IMR-90 (cell line): ENCODE measurements at regions not wholly inside any gene's neighbourhood (a gene's known extent, or its start where the extent isn't known, plus 50 kb on each side); places are given as distances from the start of the nearest gene placed in this dataset.
"Not testable (repeated sequence)": the region's sequence is repeated elsewhere in the genome, so short reads cannot be mapped to it uniquely, and the experiment has no call there.

Experiments used
- ATAC-seq: fragments of 200-7000 bp; cut with Tn5 transposase; 2 replicates; pipeline ENCODE4 v1.9.1; 2020; ENCODE audit warnings: low read depth, mild to moderate bottlenecking, moderate library complexity
- BruUV-seq: library from RNA; stranded (reverse); fragments of 400-500 nt; replicated peaks from 2 replicates; lab custom pipeline; 2021; lab: Mats Ljungman, UMichigan
- CTCF ChIA-PET: fragments of 300-600 bp; formaldehyde crosslinking; extraction: SDS; loops from one replicate; lab custom pipeline; 2021; ENCODE audit warnings: antibody characterized with exemption; lab: Yijun Ruan, JAX
- POLR2A ChIA-PET: fragments of 300-600 bp; sonication (Branson Sonifier 250); formaldehyde crosslinking; loops from one replicate; lab custom pipeline; 2022; ENCODE audit warnings: antibody characterized with exemption; ENCODE audit not compliant: unreplicated experiment; lab: Charles Lee
- DNase-seq: peaks from one replicate; pipeline ENCODE4 v3.0.0; 2013
- H2AFZ ChIP-seq: replicated peaks from 2 replicates; pipeline ENCODE3; 2013; ENCODE audit warnings: low read length, mild to moderate bottlenecking; ENCODE audit not compliant: poor library complexity
- H2AK5ac ChIP-seq: 2 replicates; pipeline ENCODE4 v1.6.1; 2013; ENCODE audit warnings: low read depth, low read length, inconsistent platforms
- H2AK9ac ChIP-seq: replicated peaks from 2 replicates; pipeline ENCODE3; 2013; ENCODE audit warnings: mild to moderate bottlenecking, low read depth, low read length, moderate library complexity; ENCODE audit not compliant: poor library complexity
- H2BK120ac ChIP-seq: 2 replicates; pipeline ENCODE4 v1.6.1; 2013; ENCODE audit warnings: low read depth, low read length, inconsistent platforms
- H2BK15ac ChIP-seq: 3 replicates; pipeline ENCODE4 v1.6.1; 2013; ENCODE audit warnings: low read depth, low read length, inconsistent platforms
- H2BK20ac ChIP-seq: 2 replicates; pipeline ENCODE4 v1.6.1; 2013; ENCODE audit warnings: low read depth, mild to moderate bottlenecking, inconsistent platforms, low read length, moderate library complexity
- H2BK5ac ChIP-seq: 2 replicates; pipeline ENCODE4 v1.6.1; 2013; ENCODE audit warnings: mild to moderate bottlenecking, low read depth, low read length, inconsistent platforms; ENCODE audit not compliant: poor library complexity, severe bottlenecking
- H3K14ac ChIP-seq: replicated peaks from 2 replicates; pipeline ENCODE4 v1.6.1; 2013; ENCODE audit warnings: low read depth, low read length, inconsistent platforms
- H3K18ac ChIP-seq: 2 replicates; pipeline ENCODE4 v1.6.1; 2013; ENCODE audit warnings: low read depth, low read length, control low read depth
- H3K23ac ChIP-seq: 2 replicates; pipeline ENCODE4 v1.6.1; 2013; ENCODE audit warnings: low read depth, low read length, inconsistent platforms
- H3K27ac ChIP-seq: 2 replicates; pipeline ENCODE4 v1.5.1; 2013; ENCODE audit warnings: mild to moderate bottlenecking, control low read depth, low read length; ENCODE audit not compliant: insufficient read depth
- H3K27me3 ChIP-seq: 2 replicates; pipeline ENCODE4 v1.6.1; 2013; ENCODE audit warnings: low read length; ENCODE audit not compliant: control insufficient read depth, insufficient read depth
- H3K36me3 ChIP-seq: 2 replicates; pipeline ENCODE4 v1.6.1; 2013; ENCODE audit warnings: low read length, mixed read lengths; ENCODE audit not compliant: control insufficient read depth, insufficient read depth
- H3K4ac ChIP-seq: 2 replicates; pipeline ENCODE4 v1.6.1; 2013; ENCODE audit warnings: low read depth, low read length, inconsistent platforms
- H3K4me1 ChIP-seq: 2 replicates; pipeline ENCODE4 v1.6.1; 2013; ENCODE audit warnings: low read length, mixed read lengths; ENCODE audit not compliant: control insufficient read depth, insufficient read depth
- H3K4me2 ChIP-seq: 2 replicates; pipeline ENCODE4 v1.6.1; 2013; ENCODE audit warnings: low read depth, mild to moderate bottlenecking, control low read depth, low read length, moderate library complexity
- H3K4me3 ChIP-seq: 2 replicates; pipeline ENCODE4 v1.5.1; 2013; ENCODE audit warnings: low read depth, mild to moderate bottlenecking, control low read depth, low read length, moderate library complexity; ENCODE audit not compliant: insufficient read depth
- H3K56ac ChIP-seq: 2 replicates; pipeline ENCODE4 v1.6.1; 2013; ENCODE audit warnings: low read length, inconsistent platforms; ENCODE audit not compliant: insufficient read depth; ENCODE audit errors: extremely low read depth
- H3K79me1 ChIP-seq, 2 experiments: 2 replicates each; pipeline ENCODE4 v1.6.1; 2013; ENCODE audit warnings: low read length in 2 of 2, inconsistent platforms in 1 of 2, low read depth in 1 of 2
- H3K9ac ChIP-seq: 2 replicates; pipeline ENCODE4 v1.6.1; 2013; ENCODE audit warnings: low read depth, low read length, control low read depth
- H3K9me1 ChIP-seq: 2 replicates; pipeline ENCODE4 v1.6.1; 2013; ENCODE audit warnings: low read length, inconsistent platforms; ENCODE audit not compliant: insufficient read depth
- H3K9me3 ChIP-seq: 2 replicates; pipeline ENCODE4 v1.6.1; 2013; ENCODE audit warnings: low read length; ENCODE audit not compliant: control insufficient read depth, insufficient read depth
- H4K20me1 ChIP-seq: 2 replicates; pipeline ENCODE4 v1.6.1; 2013; ENCODE audit warnings: low read length, inconsistent platforms; ENCODE audit not compliant: insufficient read depth
- H4K5ac ChIP-seq: 2 replicates; pipeline ENCODE4 v1.6.1; 2013; ENCODE audit warnings: mild to moderate bottlenecking, low read depth, low read length, control low read depth
- H4K8ac ChIP-seq, 2 experiments: 2 replicates each; pipeline ENCODE4 v1.6.1; 2013; ENCODE audit warnings: low read depth in 2 of 2, low read length in 2 of 2, control low read depth in 1 of 2, inconsistent platforms in 1 of 2
- H4K91ac ChIP-seq: 2 replicates; pipeline ENCODE4 v1.6.1; 2013; ENCODE audit warnings: low read depth, low read length, inconsistent platforms; ENCODE audit not compliant: insufficient read depth
- WGBS, 2 experiments: methylation state at CpG; one replicate each; pipeline versions ENCODE4 v1.1.5 to v1.1.7; 2013; ENCODE audit warnings: missing lambda C conversion rate in 2 of 2; ENCODE audit not compliant: insufficient read length in 1 of 2; ENCODE audit errors: extremely low coverage in 2 of 2; 5-methylcytosine and 5-hydroxymethylcytosine counted together
- dilution Hi-C: fragments of 300-500 bp; cut with HindIII; formaldehyde crosslinking; loops from one replicate; pipeline ENCODE4 v1.14.3; 2018; ENCODE audit warnings: low sequenced_read_pairs; ENCODE audit not compliant: unreplicated experiment
- in situ Hi-C: fragments of 300-500 bp; cut with MboI; formaldehyde crosslinking; loops from 3 replicates; pipeline ENCODE4 v1.14.3; 2019; ENCODE audit warnings: low sequenced_read_pairs, inconsistent platforms, mixed read lengths
- intact Hi-C: fragments of 100-400 bp; cut with micrococcal nuclease; formaldehyde crosslinking; loops from 2 replicates; pipeline ENCODE4 v1.10.0; 2022

- BruUV-seq, H3K27me3 ChIP-seq, H3K79me1 ChIP-seq, H4K5ac ChIP-seq, ATAC-seq, H3K4me2 ChIP-seq, in situ Hi-C loops, H2BK20ac ChIP-seq, DNase-seq, H2BK15ac ChIP-seq, H3K27ac ChIP-seq, H4K20me1 ChIP-seq, H3K4me1 ChIP-seq, POLR2A ChIA-PET, intact Hi-C loops, CTCF ChIA-PET, H3K9me3 ChIP-seq, H3K4me3 ChIP-seq, dilution Hi-C loops, H2BK120ac ChIP-seq, H4K91ac ChIP-seq, H3K9ac ChIP-seq, H2AK5ac ChIP-seq, H3K9me1 ChIP-seq, H2AFZ ChIP-seq, H3K56ac ChIP-seq, H2AK9ac ChIP-seq, H3K14ac ChIP-seq, H3K18ac ChIP-seq, H2BK5ac ChIP-seq, H3K4ac ChIP-seq, H3K23ac ChIP-seq, H3K36me3 ChIP-seq, H4K8ac ChIP-seq: not testable (repeated sequence)
- no CpG with 5 or more reads among the region's 7 CpGs for WGBS, 2 experiments
Measured at GRCh38 chr2:89198026-89198425, 506.6 kb downstream of the RPIA start.

DNA sequence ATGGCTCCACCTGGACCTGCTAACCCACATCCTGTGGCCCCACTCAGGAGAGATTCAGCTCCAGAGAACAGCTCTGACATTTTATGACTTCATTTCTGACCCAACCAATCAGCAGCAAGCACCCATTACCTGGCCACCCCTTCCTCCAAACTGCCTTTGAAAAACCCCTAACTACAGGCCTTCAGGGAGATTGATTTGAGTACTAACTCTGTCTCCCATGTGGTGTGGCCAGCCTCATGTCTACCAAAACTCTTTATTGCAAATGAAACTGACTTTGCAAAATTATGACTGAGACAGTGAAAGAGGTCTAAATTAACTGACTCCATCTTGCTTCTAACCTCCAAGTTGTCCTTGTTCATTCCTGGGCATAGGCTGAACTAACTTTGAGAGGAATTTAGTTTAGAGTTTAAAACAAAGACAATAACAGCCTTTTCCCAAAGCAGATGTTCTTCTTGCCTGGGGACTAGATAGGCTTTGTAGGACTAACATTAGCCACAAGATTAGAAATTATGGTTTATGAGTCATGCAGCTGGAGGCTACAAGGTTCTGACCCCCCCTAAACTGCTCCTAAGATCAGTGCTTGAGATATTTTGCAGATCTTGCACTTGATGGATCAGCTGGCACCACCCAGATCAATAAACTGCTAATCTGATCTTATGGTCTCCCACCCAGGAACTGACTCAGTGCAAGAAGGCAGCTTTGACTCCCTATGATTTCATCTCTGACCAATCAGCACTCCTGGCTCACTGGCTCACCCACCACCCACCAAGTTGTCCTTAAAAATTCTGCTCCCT lies 508.2 kb downstream of the RPIA start:
- H2AFZ ChIP-seq, H3K23ac ChIP-seq, H3K9ac ChIP-seq, H3K27me3 ChIP-seq, H2AK9ac ChIP-seq, H3K36me3 ChIP-seq, POLR2A ChIA-PET, H3K27ac ChIP-seq, CTCF ChIA-PET, intact Hi-C loops, H3K4me1 ChIP-seq, H4K5ac ChIP-seq, H2BK5ac ChIP-seq, ATAC-seq, H3K18ac ChIP-seq, H3K9me1 ChIP-seq, H4K20me1 ChIP-seq, dilution Hi-C loops, H4K91ac ChIP-seq, DNase-seq, H3K4me2 ChIP-seq, in situ Hi-C loops, BruUV-seq, H3K79me1 ChIP-seq, H2BK20ac ChIP-seq, H3K9me3 ChIP-seq, H2AK5ac ChIP-seq, H3K4ac ChIP-seq, H3K56ac ChIP-seq, H4K8ac ChIP-seq, H2BK120ac ChIP-seq, H3K14ac ChIP-seq, H3K4me3 ChIP-seq, H2BK15ac ChIP-seq: not testable (repeated sequence)
